ENCODE measurements at regions not wholly inside any gene's neighbourhood (a gene's known extent, or its start where the extent isn't known, plus 50 kb on each side); places are given as distances from the start of the nearest gene placed in this dataset.

GRCh38 chr2:196329959-196330358, 158.6 kb upstream of the STK17B start:
- Histone ChIP-seq H3K27ac (ENCODE audit: low read depth) (no peak overlapping the region), H3K4me1 (ENCODE audit: insufficient read depth) (no peaks in the 10 kb centered on the region), H2AFZ (no peak overlapping the region), H3K79me2 (replicated peaks; ENCODE audit: insufficient read depth) (no peaks in the 10 kb centered on the region), H4K20me1 (replicated peaks; ENCODE audit: insufficient read depth) (no peaks in the 10 kb centered on the region), H3K36me3 (ENCODE audit: insufficient read depth) (no peaks in the 10 kb centered on the region), H3K4me2 (no peak overlapping the region), H3K4me3 (no peak overlapping the region), H3F3A (replicated peaks; ENCODE audit: low read depth) (no peaks in the 10 kb centered on the region), H3K9me2 (ENCODE audit: insufficient read depth) (no peaks in the 10 kb centered on the region), H3K27me3 (ENCODE audit: insufficient read depth) (no peaks in the 10 kb centered on the region)
- DNase-seq (ENCODE audit: low spot score) (no peak), ATAC-seq (no peak)
- H3K4me3 Mint-ChIP-seq = no peak overlapping the region
- TF ChIP-seq, protein P1, sequence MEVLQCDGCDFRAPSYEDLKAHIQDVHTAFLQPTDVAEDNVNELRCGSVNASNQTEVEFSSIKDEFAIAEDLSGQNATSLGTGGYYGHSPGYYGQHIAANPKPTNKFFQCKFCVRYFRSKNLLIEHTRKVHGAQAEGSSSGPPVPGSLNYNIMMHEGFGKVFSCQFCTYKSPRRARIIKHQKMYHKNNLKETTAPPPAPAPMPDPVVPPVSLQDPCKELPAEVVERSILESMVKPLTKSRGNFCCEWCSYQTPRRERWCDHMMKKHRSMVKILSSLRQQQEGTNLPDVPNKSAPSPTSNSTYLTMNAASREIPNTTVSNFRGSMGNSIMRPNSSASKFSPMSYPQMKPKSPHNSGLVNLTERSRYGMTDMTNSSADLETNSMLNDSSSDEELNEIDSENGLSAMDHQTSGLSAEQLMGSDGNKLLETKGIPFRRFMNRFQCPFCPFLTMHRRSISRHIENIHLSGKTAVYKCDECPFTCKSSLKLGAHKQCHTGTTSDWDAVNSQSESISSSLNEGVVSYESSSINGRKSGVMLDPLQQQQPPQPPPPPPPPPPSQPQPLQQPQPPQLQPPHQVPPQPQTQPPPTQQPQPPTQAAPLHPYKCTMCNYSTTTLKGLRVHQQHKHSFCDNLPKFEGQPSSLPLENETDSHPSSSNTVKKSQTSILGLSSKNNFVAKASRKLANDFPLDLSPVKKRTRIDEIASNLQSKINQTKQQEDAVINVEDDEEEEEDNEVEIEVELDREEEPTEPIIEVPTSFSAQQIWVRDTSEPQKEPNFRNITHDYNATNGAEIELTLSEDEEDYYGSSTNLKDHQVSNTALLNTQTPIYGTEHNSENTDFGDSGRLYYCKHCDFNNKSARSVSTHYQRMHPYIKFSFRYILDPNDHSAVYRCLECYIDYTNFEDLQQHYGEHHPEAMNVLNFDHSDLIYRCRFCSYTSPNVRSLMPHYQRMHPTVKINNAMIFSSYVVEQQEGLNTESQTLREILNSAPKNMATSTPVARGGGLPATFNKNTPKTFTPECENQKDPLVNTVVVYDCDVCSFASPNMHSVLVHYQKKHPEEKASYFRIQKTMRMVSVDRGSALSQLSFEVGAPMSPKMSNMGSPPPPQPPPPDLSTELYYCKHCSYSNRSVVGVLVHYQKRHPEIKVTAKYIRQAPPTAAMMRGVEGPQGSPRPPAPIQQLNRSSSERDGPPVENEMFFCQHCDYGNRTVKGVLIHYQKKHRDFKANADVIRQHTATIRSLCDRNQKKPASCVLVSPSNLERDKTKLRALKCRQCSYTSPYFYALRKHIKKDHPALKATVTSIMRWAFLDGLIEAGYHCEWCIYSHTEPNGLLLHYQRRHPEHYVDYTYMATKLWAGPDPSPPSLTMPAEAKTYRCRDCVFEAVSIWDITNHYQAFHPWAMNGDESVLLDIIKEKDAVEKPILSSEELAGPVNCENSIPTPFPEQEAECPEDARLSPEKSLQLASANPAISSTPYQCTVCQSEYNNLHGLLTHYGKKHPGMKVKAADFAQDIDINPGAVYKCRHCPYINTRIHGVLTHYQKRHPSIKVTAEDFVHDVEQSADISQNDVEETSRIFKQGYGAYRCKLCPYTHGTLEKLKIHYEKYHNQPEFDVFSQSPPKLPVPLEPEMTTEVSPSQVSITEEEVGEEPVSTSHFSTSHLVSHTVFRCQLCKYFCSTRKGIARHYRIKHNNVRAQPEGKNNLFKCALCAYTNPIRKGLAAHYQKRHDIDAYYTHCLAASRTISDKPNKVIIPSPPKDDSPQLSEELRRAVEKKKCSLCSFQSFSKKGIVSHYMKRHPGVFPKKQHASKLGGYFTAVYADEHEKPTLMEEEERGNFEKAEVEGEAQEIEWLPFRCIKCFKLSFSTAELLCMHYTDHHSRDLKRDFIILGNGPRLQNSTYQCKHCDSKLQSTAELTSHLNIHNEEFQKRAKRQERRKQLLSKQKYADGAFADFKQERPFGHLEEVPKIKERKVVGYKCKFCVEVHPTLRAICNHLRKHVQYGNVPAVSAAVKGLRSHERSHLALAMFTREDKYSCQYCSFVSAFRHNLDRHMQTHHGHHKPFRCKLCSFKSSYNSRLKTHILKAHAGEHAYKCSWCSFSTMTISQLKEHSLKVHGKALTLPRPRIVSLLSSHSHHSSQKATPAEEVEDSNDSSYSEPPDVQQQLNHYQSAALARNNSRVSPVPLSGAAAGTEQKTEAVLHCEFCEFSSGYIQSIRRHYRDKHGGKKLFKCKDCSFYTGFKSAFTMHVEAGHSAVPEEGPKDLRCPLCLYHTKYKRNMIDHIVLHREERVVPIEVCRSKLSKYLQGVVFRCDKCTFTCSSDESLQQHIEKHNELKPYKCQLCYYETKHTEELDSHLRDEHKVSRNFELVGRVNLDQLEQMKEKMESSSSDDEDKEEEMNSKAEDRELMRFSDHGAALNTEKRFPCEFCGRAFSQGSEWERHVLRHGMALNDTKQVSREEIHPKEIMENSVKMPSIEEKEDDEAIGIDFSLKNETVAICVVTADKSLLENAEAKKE (CRISPR knock-in tag; IDR thresholded peaks at IDR 0.05) = no peak
- TF ChIP-seq CREB1 (CRISPR knock-in tag; IDR thresholded peaks at IDR 0.05; ENCODE audit: low read depth) (no peak), REST (IDR thresholded peaks at IDR 0.05; ENCODE audit: unreplicated experiment) (no peak), STAT1 (IDR thresholded peaks at IDR 0.05; ENCODE audit: unreplicated experiment) (no peak), ZNF114 (CRISPR knock-in tag; IDR thresholded peaks at IDR 0.05) (no peak), POLR2AphosphoS5 (IDR thresholded peaks at IDR 0.05; ENCODE audit: low read depth) (no peak)
- no peaks in the 10 kb centered on the region for H3K4me1 Mint-ChIP-seq
- H3K36me3 Mint-ChIP-seq (ENCODE audit: low read depth) = no peaks in the 10 kb centered on the region
- no peaks in the 10 kb centered on the region for H3K9me3 Mint-ChIP-seq
- no peak overlapping the region for H3K27ac Mint-ChIP-seq
- peaks cover under 1% of the 10 kb centered on the region for H3K27me3 Mint-ChIP-seq (ENCODE audit: insufficient read depth, low read depth, poor library complexity)

Data from GM23338 (cell line).